Astrocyte (in vitro differentiated cells and primary cell): ENCODE measurements at regions not wholly inside any gene's neighbourhood (a gene's known extent, or its start where the extent isn't known, plus 50 kb on each side); places are given as distances from the start of the nearest gene placed in this dataset.

Experiments used
- DNase-seq: peaks from one replicate; pipeline ENCODE4 v3.0.0-alpha.2; 2010; ENCODE audit warnings: low read depth
- FAIRE-seq: peaks from 2 replicates; lab custom pipeline; 2011; peaks lifted over from hg19 to GRCh38; lab: Jason Lieb, UNC
- H2AFZ ChIP-seq: 2 replicates; pipeline ENCODE4 v1.6.0; 2012; ENCODE audit warnings: low read depth, low read length, inconsistent platforms
- H3K27ac ChIP-seq: 2 replicates; pipeline ENCODE4 v1.5.1; 2011; ENCODE audit warnings: low read depth, low read length, inconsistent platforms
- H3K27me3 ChIP-seq: 2 replicates; pipeline ENCODE4 v1.6.0; 2011; ENCODE audit warnings: low read length, inconsistent platforms; ENCODE audit not compliant: insufficient read depth
- H3K36me3 ChIP-seq: 2 replicates; pipeline ENCODE4 v1.5.1; 2011; ENCODE audit warnings: low read length, inconsistent platforms; ENCODE audit not compliant: insufficient read depth
- H3K4me1 ChIP-seq: 2 replicates; pipeline ENCODE4 v1.5.1; 2011; ENCODE audit warnings: low read length, inconsistent platforms; ENCODE audit not compliant: insufficient read depth
- H3K4me2 ChIP-seq: 2 replicates; pipeline ENCODE4 v1.6.0; 2012; ENCODE audit warnings: low read length, inconsistent platforms
- H3K4me3 ChIP-seq: 2 replicates; pipeline ENCODE4 v1.5.1; 2011; ENCODE audit warnings: low read depth, mild to moderate bottlenecking, low read length, inconsistent platforms; ENCODE audit not compliant: insufficient read depth
- H3K79me2 ChIP-seq: 2 replicates; pipeline ENCODE4 v1.6.0; 2012; ENCODE audit warnings: mild to moderate bottlenecking, low read length, inconsistent platforms; ENCODE audit not compliant: insufficient read depth
- H3K9ac ChIP-seq: 2 replicates; pipeline ENCODE4 v1.6.0; 2012; ENCODE audit warnings: mild to moderate bottlenecking, low read length, inconsistent platforms
- H3K9me3 ChIP-seq: 2 replicates; pipeline ENCODE4 v1.5.1; 2012; ENCODE audit warnings: low read depth, mild to moderate bottlenecking, low read length, inconsistent platforms; ENCODE audit not compliant: insufficient read depth
- H4K20me1 ChIP-seq: 2 replicates; pipeline ENCODE4 v1.6.0; 2012; ENCODE audit warnings: low read length, inconsistent platforms; ENCODE audit not compliant: insufficient read depth
- H3K27ac Mint-ChIP-seq: one replicate; pipeline ENCODE4 v1.8.0; 2021; ENCODE audit warnings: mild to moderate bottlenecking, mixed read lengths; ENCODE audit not compliant: unreplicated experiment
- H3K27me3 Mint-ChIP-seq: one replicate; pipeline ENCODE4 v1.8.0; 2021; ENCODE audit warnings: low read depth, mixed read lengths; ENCODE audit not compliant: unreplicated experiment
- H3K36me3 Mint-ChIP-seq: one replicate; pipeline ENCODE4 v1.8.0; 2021; ENCODE audit warnings: low read depth, mixed read lengths; ENCODE audit not compliant: unreplicated experiment
- H3K4me1 Mint-ChIP-seq: one replicate; pipeline ENCODE4 v1.8.0; 2021; ENCODE audit warnings: low read depth, mixed read lengths; ENCODE audit not compliant: unreplicated experiment
- H3K4me3 Mint-ChIP-seq: one replicate; pipeline ENCODE4 v1.8.0; 2021; ENCODE audit warnings: mild to moderate bottlenecking, moderate library complexity, mixed read lengths; ENCODE audit not compliant: unreplicated experiment
- H3K9me3 Mint-ChIP-seq: one replicate; pipeline ENCODE4 v1.8.0; 2021; ENCODE audit warnings: mild to moderate bottlenecking, mixed read lengths; ENCODE audit not compliant: unreplicated experiment
- CTCF ChIP-seq: IDR thresholded peaks from 2 replicates; pipeline ENCODE4 v1.5.1; 2011; ENCODE audit warnings: low read depth, mild to moderate bottlenecking, inconsistent platforms, low read length, moderate library complexity; ENCODE audit not compliant: insufficient read depth
- EZH2 ChIP-seq: IDR thresholded peaks from 2 replicates; pipeline ENCODE4 v1.6.1; 2012; ENCODE audit warnings: mild to moderate bottlenecking, low read length, inconsistent platforms; ENCODE audit not compliant: insufficient read depth

- no peaks in the 10 kb centered on the region for H3K27me3 Mint-ChIP-seq
- no peak for FAIRE-seq
- TF ChIP-seq CTCF = no peak
Measured at GRCh38 chr10:33991924-33992323, 657.5 kb upstream of the NRP1 start.

GRCh38 chr10:33986515-33986914, 652.0 kb upstream of the NRP1 start:
- FAIRE-seq = no peak
- TF ChIP-seq EZH2 (no peak), CTCF (no peak)

More at GRCh38 chr10:33991924-33992323, 657.5 kb upstream of the NRP1 start:
- Histone ChIP-seq H3K4me2 (no peak overlapping the region), H3K9ac (no peak overlapping the region), H2AFZ (no peak overlapping the region), H3K27me3 (no peaks in the 10 kb centered on the region), H4K20me1 (no peaks in the 10 kb centered on the region), H3K79me2 (no peaks in the 10 kb centered on the region), H3K9me3 (peaks cover 2% of the 10 kb centered on the region), H3K27ac (no peak overlapping the region), H3K36me3 (no peaks in the 10 kb centered on the region), H3K4me3 (no peak overlapping the region), H3K4me1 (no peaks in the 10 kb centered on the region)
- no peaks in the 10 kb centered on the region for H3K4me1 Mint-ChIP-seq
- H3K9me3 Mint-ChIP-seq = peaks cover 4% of the 10 kb centered on the region
- no peak overlapping the region for H3K4me3 Mint-ChIP-seq
- H3K36me3 Mint-ChIP-seq = no peaks in the 10 kb centered on the region
- DNase-seq = no peak
- H3K27ac Mint-ChIP-seq = no peak overlapping the region

GRCh38 chr10:33986016-33986415, 651.5 kb upstream of the NRP1 start:
- H3K9me3 Mint-ChIP-seq = peaks cover 4% of the 10 kb centered on the region
- Histone ChIP-seq H3K4me1 (no peaks in the 10 kb centered on the region), H3K27me3 (no peaks in the 10 kb centered on the region), H3K36me3 (no peaks in the 10 kb centered on the region), H3K9ac (no peak overlapping the region), H3K4me3 (no peak overlapping the region), H3K4me2 (no peak overlapping the region), H3K27ac (no peak overlapping the region), H2AFZ (no peak overlapping the region), H4K20me1 (no peaks in the 10 kb centered on the region), H3K79me2 (no peaks in the 10 kb centered on the region), H3K9me3 (peaks cover 2% of the 10 kb centered on the region)
- DNase-seq (no peak), FAIRE-seq (no peak)
- no peaks in the 10 kb centered on the region for H3K27me3 Mint-ChIP-seq
- no peaks in the 10 kb centered on the region for H3K36me3 Mint-ChIP-seq
- TF ChIP-seq EZH2 (no peak), CTCF (no peak)
- H3K4me3 Mint-ChIP-seq = no peak overlapping the region
- H3K4me1 Mint-ChIP-seq = no peaks in the 10 kb centered on the region
- no peak overlapping the region for H3K27ac Mint-ChIP-seq

More at GRCh38 chr10:33986515-33986914, 652.0 kb upstream of the NRP1 start:
- Mint-ChIP-seq H3K4me3 (no peak overlapping the region), H3K27ac (no peak overlapping the region), H3K27me3 (no peaks in the 10 kb centered on the region), H3K4me1 (no peaks in the 10 kb centered on the region), H3K9me3 (peaks cover 4% of the 10 kb centered on the region), H3K36me3 (no peaks in the 10 kb centered on the region)
- no peaks in the 10 kb centered on the region for H3K27me3 ChIP-seq
- DNase-seq = no peak
- H3K4me2 ChIP-seq = no peak overlapping the region
- H3K27ac ChIP-seq = no peak overlapping the region
- no peak overlapping the region for H2AFZ ChIP-seq
- no peaks in the 10 kb centered on the region for H3K79me2 ChIP-seq
- peaks cover 2% of the 10 kb centered on the region for H3K9me3 ChIP-seq
- no peaks in the 10 kb centered on the region for H3K4me1 ChIP-seq
- no peak overlapping the region for H3K9ac ChIP-seq
- H3K4me3 ChIP-seq = no peak overlapping the region
- no peaks in the 10 kb centered on the region for H3K36me3 ChIP-seq
- H4K20me1 ChIP-seq = no peaks in the 10 kb centered on the region
